Colonic mucosa (tissue), 4 donors: ENCODE measurements at regions not wholly inside any gene's neighbourhood (a gene's known extent, or its start where the extent isn't known, plus 50 kb on each side); places are given as distances from the start of the nearest gene placed in this dataset.

Source experiments
- DNase-seq: peaks from one replicate; pipeline ENCODE4 v3.0.0-alpha.2; 2020
- H3K27ac ChIP-seq: fragments of 200-600 bp; one replicate; pipeline ENCODE4 v1.8.0; 2021
- H3K27me3 ChIP-seq: fragments of 200-600 bp; one replicate; pipeline ENCODE4 v1.8.0; 2021
- H3K36me3 ChIP-seq: fragments of 200-600 bp; one replicate; pipeline ENCODE4 v1.8.0; 2021
- H3K4me1 ChIP-seq: fragments of 200-600 bp; one replicate; pipeline ENCODE4 v1.8.0; 2021; ENCODE audit warnings: mild to moderate bottlenecking
- H3K4me3 ChIP-seq: fragments of 200-600 bp; one replicate; pipeline ENCODE4 v1.8.0; 2021
- H3K9ac ChIP-seq, 2 donors: one replicate each; pipeline ENCODE4 v1.7.0; 2013; ENCODE audit warnings: control low read depth in 2 of 2, low read depth in 2 of 2, low read length in 2 of 2
- H3K9me3 ChIP-seq: fragments of 200-600 bp; one replicate; pipeline ENCODE4 v1.8.0; 2021
- intact Hi-C: fragments of 100-400 bp; cut with DNase I; formaldehyde crosslinking; loops from one replicate; pipeline ENCODE4 v1.14.1; 2022
- TF ChIP-seq, protein P1 (sequence below): fragments of 200-600 bp; IDR thresholded peaks from one replicate; pipeline ENCODE4 v1.8.0; 2022; ENCODE audit warnings: antibody characterized with exemption, mild to moderate bottlenecking
- donor health status: healthy.
- donor health status: DM: no; HTN: no; CAD: no.
- donor health status: DM: no; HTN: no; CAD: no.

DNA sequence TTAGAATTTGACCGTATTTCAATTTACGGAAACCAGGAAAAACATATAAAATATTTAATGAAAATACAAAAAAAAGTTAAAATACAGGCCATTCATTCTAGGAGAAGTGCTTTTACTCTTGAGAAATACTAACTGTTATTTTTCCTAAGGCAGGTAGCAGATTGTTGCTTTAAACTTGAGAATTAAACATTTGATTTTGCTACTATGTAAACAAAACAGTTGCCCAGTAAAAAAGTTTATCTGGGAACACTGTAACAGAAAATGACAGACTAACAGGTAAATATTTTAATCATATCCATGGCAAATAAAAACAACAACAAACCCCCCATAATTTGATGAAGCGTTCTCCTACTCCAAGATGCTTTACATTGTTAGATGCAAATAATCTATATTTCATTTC is 350.5 kb downstream of the CRPPA start:
- Histone ChIP-seq H3K27ac (no peak overlapping the region), H3K27me3 (no peaks in the 10 kb centered on the region), H3K36me3 (no peaks in the 10 kb centered on the region), H3K9me3 (no peaks in the 10 kb centered on the region), H3K9ac (no peak overlapping the region), H3K4me1 (no peaks in the 10 kb centered on the region), H3K4me3 (no peak overlapping the region)
- no peak for DNase-seq
- TF ChIP-seq, protein P1, sequence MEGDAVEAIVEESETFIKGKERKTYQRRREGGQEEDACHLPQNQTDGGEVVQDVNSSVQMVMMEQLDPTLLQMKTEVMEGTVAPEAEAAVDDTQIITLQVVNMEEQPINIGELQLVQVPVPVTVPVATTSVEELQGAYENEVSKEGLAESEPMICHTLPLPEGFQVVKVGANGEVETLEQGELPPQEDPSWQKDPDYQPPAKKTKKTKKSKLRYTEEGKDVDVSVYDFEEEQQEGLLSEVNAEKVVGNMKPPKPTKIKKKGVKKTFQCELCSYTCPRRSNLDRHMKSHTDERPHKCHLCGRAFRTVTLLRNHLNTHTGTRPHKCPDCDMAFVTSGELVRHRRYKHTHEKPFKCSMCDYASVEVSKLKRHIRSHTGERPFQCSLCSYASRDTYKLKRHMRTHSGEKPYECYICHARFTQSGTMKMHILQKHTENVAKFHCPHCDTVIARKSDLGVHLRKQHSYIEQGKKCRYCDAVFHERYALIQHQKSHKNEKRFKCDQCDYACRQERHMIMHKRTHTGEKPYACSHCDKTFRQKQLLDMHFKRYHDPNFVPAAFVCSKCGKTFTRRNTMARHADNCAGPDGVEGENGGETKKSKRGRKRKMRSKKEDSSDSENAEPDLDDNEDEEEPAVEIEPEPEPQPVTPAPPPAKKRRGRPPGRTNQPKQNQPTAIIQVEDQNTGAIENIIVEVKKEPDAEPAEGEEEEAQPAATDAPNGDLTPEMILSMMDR: no peak
- intact Hi-C loops: loop anchor here (5.0 kb wide), 2 partner anchors 349 to 769 kb away; no protein-coding TSS in a partner anchor

DNA sequence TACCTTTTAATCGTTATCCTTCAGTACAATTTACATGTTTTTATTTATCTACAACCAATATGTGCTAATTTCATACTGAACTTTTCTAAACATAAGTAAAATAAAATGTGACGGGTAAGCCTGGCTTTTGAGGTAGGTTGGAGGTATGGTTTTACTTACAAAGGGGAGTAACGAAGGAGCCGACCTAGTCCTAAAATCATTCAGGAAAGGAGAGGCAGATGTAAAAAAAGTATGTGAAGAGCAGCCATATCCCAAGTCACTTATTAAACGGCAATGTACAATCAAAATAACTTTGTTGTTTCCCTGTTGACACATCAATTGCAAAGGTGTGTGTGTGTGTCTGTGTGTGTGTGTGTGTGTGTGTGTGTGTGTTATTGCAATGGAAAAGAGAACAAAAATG is 351.3 kb downstream of the CRPPA start:
- Histone ChIP-seq H3K27me3 (no peaks in the 10 kb centered on the region), H3K36me3 (no peaks in the 10 kb centered on the region), H3K27ac (no peak overlapping the region), H3K4me3 (no peak overlapping the region), H3K9ac (no peak overlapping the region), H3K4me1 (no peaks in the 10 kb centered on the region), H3K9me3 (no peaks in the 10 kb centered on the region)
- TF ChIP-seq, protein P1: no peak
- DNase-seq: no peak
- intact Hi-C loops: loop anchor here (5.0 to 10.0 kb wide), 3 partner anchors 348 to 768 kb away; partner anchors contain the start of gene AGMO

DNA sequence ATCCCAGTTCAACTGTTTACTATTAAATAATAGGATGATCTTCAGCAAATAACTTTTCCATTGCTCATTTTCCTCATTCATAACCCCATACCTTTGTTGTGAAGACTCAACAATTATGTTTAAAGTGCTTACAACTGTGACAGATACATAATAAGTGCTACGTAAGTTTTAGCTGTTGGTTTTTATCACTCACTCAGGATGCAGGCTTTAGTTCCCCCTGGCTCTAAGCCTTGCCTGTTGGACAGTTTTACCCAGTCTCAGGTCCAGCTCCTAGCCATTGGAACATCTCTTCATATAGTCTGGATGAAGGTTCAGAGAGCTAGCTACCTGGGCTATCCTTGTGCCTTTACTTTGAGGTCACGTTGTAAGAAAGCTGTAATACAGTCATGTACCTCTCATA is 353.2 kb downstream of the CRPPA start:
- no peaks in the 10 kb centered on the region for H3K36me3 ChIP-seq
- no peaks in the 10 kb centered on the region for H3K27me3 ChIP-seq
- no peaks in the 10 kb centered on the region for H3K9me3 ChIP-seq
- no peak overlapping the region for H3K27ac ChIP-seq
- TF ChIP-seq, protein P1: no peak
- no peak for DNase-seq
- intact Hi-C loops: loop anchor here (10.0 kb wide), 1 partner anchor 503 kb away; the partner anchor contains the start of gene AGMO
- no peak overlapping the region for H3K4me3 ChIP-seq
- H3K4me1 ChIP-seq: no peaks in the 10 kb centered on the region
- no peak overlapping the region for H3K9ac ChIP-seq

DNA sequence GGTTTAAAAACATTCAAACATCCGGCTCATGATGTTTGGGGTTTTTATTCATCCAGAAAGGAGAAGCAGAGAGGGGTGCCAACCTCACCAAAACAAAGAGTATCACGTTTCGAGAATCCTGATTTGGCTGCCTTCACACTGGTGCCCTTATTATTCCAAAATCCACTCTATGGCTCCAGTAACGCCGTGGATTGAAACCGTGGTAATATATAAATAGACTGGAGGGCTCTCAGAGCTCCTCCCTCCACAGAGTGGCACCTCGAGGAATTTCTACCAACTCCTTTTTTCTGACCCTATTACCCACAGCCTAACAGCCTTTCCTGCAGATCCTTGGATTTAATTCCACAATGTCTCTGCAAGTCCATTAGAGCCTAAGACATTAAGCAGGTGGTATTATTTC is 353.6 kb downstream of the CRPPA start:
- Histone ChIP-seq H3K4me1 (no peaks in the 10 kb centered on the region), H3K9me3 (no peaks in the 10 kb centered on the region), H3K9ac (no peak overlapping the region), H3K36me3 (no peaks in the 10 kb centered on the region), H3K27me3 (no peaks in the 10 kb centered on the region), H3K27ac (no peak overlapping the region), H3K4me3 (no peak overlapping the region)
- TF ChIP-seq, protein P1: no peak
- DNase-seq: no peak
- intact Hi-C loops: loop anchor here (10.0 kb wide), 1 partner anchor 503 kb away; the partner anchor contains the start of gene AGMO

DNA sequence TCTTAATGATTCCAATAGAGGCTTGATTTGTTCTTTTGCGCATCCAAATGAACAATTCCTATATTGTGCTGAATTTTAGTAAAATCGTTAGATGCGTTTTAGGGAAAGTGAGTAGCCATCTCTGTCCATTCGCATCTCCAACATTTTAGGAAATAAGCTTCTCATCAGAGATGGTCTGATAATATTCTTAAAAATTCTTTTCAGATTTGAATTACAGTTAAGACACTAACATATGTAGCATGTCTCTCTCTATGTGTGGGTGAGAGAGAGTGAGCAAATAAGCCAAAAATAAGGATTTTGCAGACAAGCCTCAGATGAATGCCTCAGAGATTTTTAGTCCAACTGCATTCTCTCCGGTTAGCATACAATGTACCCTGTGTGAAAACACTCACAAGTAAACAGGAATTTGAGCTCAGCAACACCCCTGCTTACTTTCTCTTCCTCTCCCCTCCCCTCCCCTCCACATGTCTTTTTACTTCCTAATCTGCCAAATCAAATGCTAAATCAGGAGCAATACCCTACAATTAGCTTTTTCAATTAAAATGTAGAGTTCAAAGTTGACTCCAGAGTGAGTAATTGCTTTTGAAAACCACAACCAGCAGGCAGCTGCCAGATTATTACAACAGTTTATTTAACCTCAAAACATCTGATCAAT is 354.4 kb downstream of the CRPPA start:
- Histone ChIP-seq H3K4me3 (no peak overlapping the region), H3K36me3 (no peaks in the 10 kb centered on the region), H3K27ac (no peak overlapping the region), H3K9ac (no peak overlapping the region), H3K9me3 (no peaks in the 10 kb centered on the region), H3K4me1 (no peaks in the 10 kb centered on the region), H3K27me3 (no peaks in the 10 kb centered on the region)
- DNase-seq: no peak
- TF ChIP-seq, protein P1: no peak
- intact Hi-C loops: loop anchor here (10.0 kb wide), 1 partner anchor 502 kb away; the partner anchor contains the start of gene AGMO
